GM19395 (cell line): ENCODE measurements at regions not wholly inside any gene's neighbourhood (a gene's known extent, or its start where the extent isn't known, plus 50 kb on each side); places are given as distances from the start of the nearest gene placed in this dataset.

Experiments used
- ATAC-seq: cut with Tn5 transposase; IDR thresholded peaks from one replicate; pipeline ENCODE4 v1.9.1; 2021; ENCODE audit warnings: mild to moderate bottlenecking, moderate library complexity; ENCODE audit not compliant: unreplicated experiment

GRCh38 chr4:162659716-162660115 lies 495.9 kb upstream of the FSTL5 start:
- ATAC-seq = no peak

- no peak for ATAC-seq
Observed at GRCh38 chr4:162657966-162658365, 494.2 kb upstream of the FSTL5 start.

- no peak for ATAC-seq
Observed at GRCh38 chr4:162650166-162650565, 486.4 kb upstream of the FSTL5 start.

- ATAC-seq = no peak
Observed at GRCh38 chr4:162645381-162645780, 481.6 kb upstream of the FSTL5 start.

- no peak for ATAC-seq
Observed at GRCh38 chr4:162644346-162644745, 480.5 kb upstream of the FSTL5 start.

- no peak for ATAC-seq
Observed at GRCh38 chr4:162640152-162640551, 476.4 kb upstream of the FSTL5 start.

- no peak for ATAC-seq
Observed at GRCh38 chr4:162634390-162634789, 470.6 kb upstream of the FSTL5 start.

GRCh38 chr4:162622664-162623063 lies 458.9 kb upstream of the FSTL5 start:
- ATAC-seq = no peak

GRCh38 chr4:162610116-162610515 lies 446.3 kb upstream of the FSTL5 start:
- no peak for ATAC-seq

GRCh38 chr4:162586266-162586665 lies 422.5 kb upstream of the FSTL5 start:
- ATAC-seq = no peak

GRCh38 chr4:162582180-162582579 lies 418.4 kb upstream of the FSTL5 start:
- ATAC-seq = no peak

GRCh38 chr4:162565730-162566129 lies 401.9 kb upstream of the FSTL5 start:
- ATAC-seq = no peak

GRCh38 chr4:162560073-162560472 lies 396.3 kb upstream of the FSTL5 start:
- ATAC-seq = no peak

GRCh38 chr4:162557516-162558106 lies 393.8 kb upstream of the FSTL5 start:
- ATAC-seq = no peak

- no peak for ATAC-seq
Observed at GRCh38 chr4:162535121-162535520, 371.3 kb upstream of the FSTL5 start.

GRCh38 chr4:162523171-162523570 lies 359.4 kb upstream of the FSTL5 start:
- ATAC-seq = no peak

- no peak for ATAC-seq
Observed at GRCh38 chr4:162522724-162523123, 358.9 kb upstream of the FSTL5 start.

GRCh38 chr4:162510937-162511336 lies 347.1 kb upstream of the FSTL5 start:
- no peak for ATAC-seq

GRCh38 chr4:162510115-162510514 lies 346.3 kb upstream of the FSTL5 start:
- no peak for ATAC-seq

GRCh38 chr4:162509333-162509732 lies 345.5 kb upstream of the FSTL5 start:
- ATAC-seq = no peak

GRCh38 chr4:162506253-162506652 lies 342.5 kb upstream of the FSTL5 start:
- ATAC-seq = no peak

- ATAC-seq = no peak
Observed at GRCh38 chr4:162503868-162504267, 340.1 kb upstream of the FSTL5 start.

- ATAC-seq = no peak
Observed at GRCh38 chr4:162502109-162502508, 338.3 kb upstream of the FSTL5 start.
